ENCODE measurements at regions not wholly inside any gene's neighbourhood (a gene's known extent, or its start where the extent isn't known, plus 50 kb on each side); places are given as distances from the start of the nearest gene placed in this dataset.

GRCh38 chr4:31088600-31089230, 368.5 kb downstream of the PCDH7 start:
- no peak overlapping the region for H3K9ac ChIP-seq (ENCODE audit: low read length in 3 of 3)
- no peaks in the 10 kb centered on the region for H3K27me3 ChIP-seq (ENCODE audit: control insufficient read depth, insufficient read depth, low read length)
- H3K36me3 ChIP-seq (ENCODE audit: control insufficient read depth in 2 of 3, insufficient read depth in 3 of 3, low read length in 3 of 3) = no peaks in the 10 kb centered on the region
- no peaks in the 10 kb centered on the region for H3K9me3 ChIP-seq (ENCODE audit: control insufficient read depth in 2 of 3, insufficient read depth in 1 of 3, low read length in 3 of 3)
- H3K27ac ChIP-seq (ENCODE audit: low read depth in 2 of 2, low read length in 2 of 2) = no peak overlapping the region
- intact Hi-C loops (cut with DNase I) = no loop called here
- no peaks in the 10 kb centered on the region for H3K4me1 ChIP-seq (ENCODE audit: control insufficient read depth in 2 of 3, insufficient read depth in 2 of 3, low read depth in 1 of 3, low read length in 3 of 3)
- DNase-seq = no peak
- FAIRE-seq = no peak
- TF ChIP-seq, protein P1, sequence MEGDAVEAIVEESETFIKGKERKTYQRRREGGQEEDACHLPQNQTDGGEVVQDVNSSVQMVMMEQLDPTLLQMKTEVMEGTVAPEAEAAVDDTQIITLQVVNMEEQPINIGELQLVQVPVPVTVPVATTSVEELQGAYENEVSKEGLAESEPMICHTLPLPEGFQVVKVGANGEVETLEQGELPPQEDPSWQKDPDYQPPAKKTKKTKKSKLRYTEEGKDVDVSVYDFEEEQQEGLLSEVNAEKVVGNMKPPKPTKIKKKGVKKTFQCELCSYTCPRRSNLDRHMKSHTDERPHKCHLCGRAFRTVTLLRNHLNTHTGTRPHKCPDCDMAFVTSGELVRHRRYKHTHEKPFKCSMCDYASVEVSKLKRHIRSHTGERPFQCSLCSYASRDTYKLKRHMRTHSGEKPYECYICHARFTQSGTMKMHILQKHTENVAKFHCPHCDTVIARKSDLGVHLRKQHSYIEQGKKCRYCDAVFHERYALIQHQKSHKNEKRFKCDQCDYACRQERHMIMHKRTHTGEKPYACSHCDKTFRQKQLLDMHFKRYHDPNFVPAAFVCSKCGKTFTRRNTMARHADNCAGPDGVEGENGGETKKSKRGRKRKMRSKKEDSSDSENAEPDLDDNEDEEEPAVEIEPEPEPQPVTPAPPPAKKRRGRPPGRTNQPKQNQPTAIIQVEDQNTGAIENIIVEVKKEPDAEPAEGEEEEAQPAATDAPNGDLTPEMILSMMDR (IDR thresholded peaks at IDR 0.05; ENCODE audit: borderline replicate concordance, extremely low read depth, insufficient read depth) = no peak
- H3K4me3 ChIP-seq (ENCODE audit: low read length in 3 of 3) = no peak overlapping the region

DNA sequence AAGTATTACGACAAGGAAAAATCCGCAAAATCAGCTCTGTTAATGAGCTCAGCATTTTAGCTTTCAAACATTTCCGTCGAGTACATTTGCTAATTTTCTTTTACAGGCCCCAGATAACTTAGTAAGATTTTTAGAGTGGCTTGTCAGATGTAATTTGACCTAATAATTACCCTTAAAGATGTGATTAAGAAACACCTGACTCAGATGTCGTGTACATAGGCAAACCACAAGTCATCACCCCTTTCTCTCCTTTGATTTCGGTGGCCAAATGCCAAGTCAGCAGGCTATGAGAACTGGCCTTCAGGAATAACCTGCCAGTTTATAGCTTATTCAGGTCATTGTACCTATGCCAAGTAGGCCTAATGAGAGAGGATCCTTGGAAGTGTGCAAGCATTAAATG, 369.6 kb downstream of the PCDH7 start:
- Histone ChIP-seq H3K36me3 (ENCODE audit: control insufficient read depth in 2 of 3, insufficient read depth in 3 of 3, low read length in 3 of 3) (no peaks in the 10 kb centered on the region), H3K4me1 (ENCODE audit: control insufficient read depth in 2 of 3, insufficient read depth in 2 of 3, low read depth in 1 of 3, low read length in 3 of 3) (no peaks in the 10 kb centered on the region), H3K27me3 (ENCODE audit: control insufficient read depth, insufficient read depth, low read length) (no peaks in the 10 kb centered on the region), H3K9me3 (ENCODE audit: control insufficient read depth in 2 of 3, insufficient read depth in 1 of 3, low read length in 3 of 3) (no peaks in the 10 kb centered on the region), H3K27ac (ENCODE audit: low read depth in 2 of 2, low read length in 2 of 2) (no peak overlapping the region), H3K9ac (ENCODE audit: low read length in 3 of 3) (no peak overlapping the region), H3K4me3 (ENCODE audit: low read length in 3 of 3) (no peak overlapping the region)
- FAIRE-seq (no peak), DNase-seq (no peak)
- TF ChIP-seq, protein P1 (IDR thresholded peaks at IDR 0.05; ENCODE audit: borderline replicate concordance, extremely low read depth, insufficient read depth) = no peak
- intact Hi-C loops (cut with DNase I) = no loop called here

DNA sequence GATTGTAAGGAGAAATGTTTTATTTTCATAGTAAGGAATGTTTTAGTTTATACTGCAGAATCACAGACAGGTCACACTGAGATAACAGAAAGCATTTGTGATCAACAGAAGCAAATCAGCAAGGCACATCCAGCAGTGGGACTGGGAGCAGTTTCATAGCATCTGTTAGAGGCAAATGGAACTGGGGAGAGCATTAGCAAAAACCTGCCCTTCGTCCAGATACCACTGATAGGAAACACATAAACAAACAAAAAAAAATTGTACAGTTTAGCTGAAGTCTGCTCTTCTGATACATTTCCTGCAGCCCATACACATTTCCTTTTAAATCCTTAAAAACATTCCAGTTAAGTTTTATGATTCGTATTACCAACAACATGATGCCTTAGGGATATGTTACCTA, 374.3 kb downstream of the PCDH7 start:
- no peaks in the 10 kb centered on the region for H3K36me3 ChIP-seq (ENCODE audit: control insufficient read depth in 2 of 3, insufficient read depth in 3 of 3, low read length in 3 of 3)
- intact Hi-C loops (cut with DNase I) = no loop called here
- H3K9me3 ChIP-seq (ENCODE audit: control insufficient read depth in 2 of 3, insufficient read depth in 1 of 3, low read length in 3 of 3) = no peaks in the 10 kb centered on the region
- H3K4me3 ChIP-seq (ENCODE audit: low read length in 3 of 3) = no peak overlapping the region
- H3K4me1 ChIP-seq (ENCODE audit: control insufficient read depth in 2 of 3, insufficient read depth in 2 of 3, low read depth in 1 of 3, low read length in 3 of 3) = no peaks in the 10 kb centered on the region
- no peak overlapping the region for H3K9ac ChIP-seq (ENCODE audit: low read length in 3 of 3)
- DNase-seq = no peak
- FAIRE-seq = no peak
- no peak overlapping the region for H3K27ac ChIP-seq (ENCODE audit: low read depth in 2 of 2, low read length in 2 of 2)
- TF ChIP-seq, protein P1 (IDR thresholded peaks at IDR 0.05; ENCODE audit: borderline replicate concordance, extremely low read depth, insufficient read depth) = no peak
- H3K27me3 ChIP-seq (ENCODE audit: control insufficient read depth, insufficient read depth, low read length) = no peaks in the 10 kb centered on the region

- intact Hi-C loops (cut with DNase I) = no loop called here
- no peak overlapping the region for H3K9ac ChIP-seq (ENCODE audit: low read length in 3 of 3)
- no peak for DNase-seq
- no peaks in the 10 kb centered on the region for H3K27me3 ChIP-seq (ENCODE audit: control insufficient read depth, insufficient read depth, low read length)
- H3K4me3 ChIP-seq (ENCODE audit: low read length in 3 of 3) = no peak overlapping the region
- H3K27ac ChIP-seq (ENCODE audit: low read depth in 2 of 2, low read length in 2 of 2) = no peak overlapping the region
- no peaks in the 10 kb centered on the region for H3K9me3 ChIP-seq (ENCODE audit: control insufficient read depth in 2 of 3, insufficient read depth in 1 of 3, low read length in 3 of 3)
- TF ChIP-seq, protein P1 (IDR thresholded peaks at IDR 0.05; ENCODE audit: borderline replicate concordance, extremely low read depth, insufficient read depth) = no peak
- no peaks in the 10 kb centered on the region for H3K4me1 ChIP-seq (ENCODE audit: control insufficient read depth in 2 of 3, insufficient read depth in 2 of 3, low read depth in 1 of 3, low read length in 3 of 3)
- FAIRE-seq = no peak
- H3K36me3 ChIP-seq (ENCODE audit: control insufficient read depth in 2 of 3, insufficient read depth in 3 of 3, low read length in 3 of 3) = no peaks in the 10 kb centered on the region
Measured at GRCh38 chr4:31097999-31098398, 377.8 kb downstream of the PCDH7 start.

Data from kidney (tissue), 13 donors.